ENCODE measurements at regions not wholly inside any gene's neighbourhood (a gene's known extent, or its start where the extent isn't known, plus 50 kb on each side); places are given as distances from the start of the nearest gene placed in this dataset.

DNA sequence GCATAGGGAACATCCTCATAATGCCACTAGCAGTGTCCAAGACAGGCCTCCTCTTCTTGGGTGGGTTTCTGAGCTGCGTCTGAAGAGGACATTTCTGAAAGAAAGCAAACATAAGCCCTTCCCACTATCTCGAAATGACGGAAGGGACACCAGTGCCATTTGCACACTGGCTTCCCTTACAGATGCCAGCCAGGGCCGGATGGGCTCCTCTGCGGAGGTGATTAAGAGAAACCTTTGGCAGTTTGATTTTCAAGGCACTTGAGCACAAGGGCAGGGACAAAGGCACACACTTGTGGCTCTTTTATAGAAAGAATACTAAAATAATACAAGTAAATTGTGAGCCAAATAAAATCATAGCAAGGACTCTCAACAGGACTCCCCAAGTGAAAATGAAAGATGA is 106.6 kb upstream of the CELF2 start:
- TF ChIP-seq POLR2A (IDR thresholded peaks at IDR 0.05) = no peak
- TF ChIP-seq, protein P1, sequence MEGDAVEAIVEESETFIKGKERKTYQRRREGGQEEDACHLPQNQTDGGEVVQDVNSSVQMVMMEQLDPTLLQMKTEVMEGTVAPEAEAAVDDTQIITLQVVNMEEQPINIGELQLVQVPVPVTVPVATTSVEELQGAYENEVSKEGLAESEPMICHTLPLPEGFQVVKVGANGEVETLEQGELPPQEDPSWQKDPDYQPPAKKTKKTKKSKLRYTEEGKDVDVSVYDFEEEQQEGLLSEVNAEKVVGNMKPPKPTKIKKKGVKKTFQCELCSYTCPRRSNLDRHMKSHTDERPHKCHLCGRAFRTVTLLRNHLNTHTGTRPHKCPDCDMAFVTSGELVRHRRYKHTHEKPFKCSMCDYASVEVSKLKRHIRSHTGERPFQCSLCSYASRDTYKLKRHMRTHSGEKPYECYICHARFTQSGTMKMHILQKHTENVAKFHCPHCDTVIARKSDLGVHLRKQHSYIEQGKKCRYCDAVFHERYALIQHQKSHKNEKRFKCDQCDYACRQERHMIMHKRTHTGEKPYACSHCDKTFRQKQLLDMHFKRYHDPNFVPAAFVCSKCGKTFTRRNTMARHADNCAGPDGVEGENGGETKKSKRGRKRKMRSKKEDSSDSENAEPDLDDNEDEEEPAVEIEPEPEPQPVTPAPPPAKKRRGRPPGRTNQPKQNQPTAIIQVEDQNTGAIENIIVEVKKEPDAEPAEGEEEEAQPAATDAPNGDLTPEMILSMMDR (IDR thresholded peaks at IDR 0.05) = no peak
